ENCODE measurements at regions not wholly inside any gene's neighbourhood (a gene's known extent, or its start where the extent isn't known, plus 50 kb on each side); places are given as distances from the start of the nearest gene placed in this dataset.

GRCh38 chr1:208419746-208420420, 175.7 kb upstream of the PLXNA2 start:
- no peak for DNase-seq (ENCODE audit: low spot score)

DNA sequence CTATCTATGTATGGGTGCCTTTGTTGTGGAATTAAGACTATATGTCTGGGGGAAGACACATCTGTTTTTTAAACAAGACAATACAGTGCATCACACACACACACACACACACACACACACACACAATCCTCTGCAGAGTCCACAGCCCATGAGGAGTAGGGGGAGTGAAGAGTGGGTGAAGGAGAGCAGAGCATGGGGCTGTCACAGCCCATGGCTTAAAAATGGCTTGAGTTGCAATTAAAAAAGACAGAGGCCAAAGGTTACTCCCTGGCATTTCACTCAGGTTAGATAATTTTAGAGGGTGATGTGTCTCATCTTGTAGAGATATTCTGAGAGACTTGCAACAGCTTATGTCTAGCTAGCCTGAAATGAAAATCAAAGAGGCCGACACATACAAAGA, 176.5 kb upstream of the PLXNA2 start:
- DNase-seq (ENCODE audit: low spot score) = no peak

GRCh38 chr1:208421486-208421885, 177.3 kb upstream of the PLXNA2 start:
- DNase-seq (ENCODE audit: low spot score) = no peak

DNA sequence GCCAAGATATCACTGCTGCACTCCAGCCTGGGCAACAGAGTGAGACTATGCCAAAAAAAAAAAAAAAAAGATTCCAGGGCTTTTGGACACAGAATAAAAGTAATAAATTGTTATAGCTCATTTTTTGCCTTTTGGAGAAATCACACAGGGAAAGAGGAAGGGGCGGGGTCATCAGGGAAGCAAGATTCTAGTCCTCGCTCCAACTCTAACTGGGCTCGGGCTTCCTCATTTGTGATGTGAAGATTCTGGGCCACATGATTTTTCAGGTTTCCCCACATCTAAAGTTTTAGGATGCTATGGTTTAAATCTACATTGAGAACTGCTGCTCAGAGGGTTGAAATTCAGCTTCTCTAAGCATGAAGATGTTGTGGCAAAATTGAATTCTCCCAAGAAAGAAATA, 179.3 kb upstream of the PLXNA2 start:
- DNase-seq (ENCODE audit: low spot score) = no peak

- DNase-seq (ENCODE audit: low spot score) = no peak
Observed at GRCh38 chr1:208425096-208425495, 180.9 kb upstream of the PLXNA2 start.

DNA sequence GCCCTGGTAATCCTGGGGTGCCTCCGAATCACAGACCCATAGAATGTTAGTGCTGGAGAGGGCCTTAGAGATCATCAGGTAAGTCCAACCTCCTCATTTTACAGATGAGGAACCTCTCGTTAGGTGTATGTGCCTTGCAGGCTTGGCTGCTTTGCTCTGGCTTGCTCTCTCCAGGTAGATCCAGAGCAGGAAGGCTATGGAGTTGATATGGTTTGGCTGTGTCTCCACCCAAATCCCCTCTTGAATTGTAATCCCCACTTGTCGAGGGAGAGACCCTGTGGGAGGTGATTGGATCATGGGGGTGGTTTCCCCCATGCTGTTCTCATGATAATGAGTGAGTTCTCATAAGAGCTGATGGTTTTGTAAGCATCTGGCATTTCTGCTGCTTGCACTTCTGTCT, 186.0 kb upstream of the PLXNA2 start:
- DNase-seq (ENCODE audit: low spot score) = no peak

GRCh38 chr1:208431721-208432120, 187.5 kb upstream of the PLXNA2 start:
- no peak for DNase-seq (ENCODE audit: low spot score)

GRCh38 chr1:208432346-208432745, 188.2 kb upstream of the PLXNA2 start:
- DNase-seq (ENCODE audit: low spot score) = no peak

- no peak for DNase-seq (ENCODE audit: low spot score)
Observed at GRCh38 chr1:208433086-208433485, 188.9 kb upstream of the PLXNA2 start.

DNA sequence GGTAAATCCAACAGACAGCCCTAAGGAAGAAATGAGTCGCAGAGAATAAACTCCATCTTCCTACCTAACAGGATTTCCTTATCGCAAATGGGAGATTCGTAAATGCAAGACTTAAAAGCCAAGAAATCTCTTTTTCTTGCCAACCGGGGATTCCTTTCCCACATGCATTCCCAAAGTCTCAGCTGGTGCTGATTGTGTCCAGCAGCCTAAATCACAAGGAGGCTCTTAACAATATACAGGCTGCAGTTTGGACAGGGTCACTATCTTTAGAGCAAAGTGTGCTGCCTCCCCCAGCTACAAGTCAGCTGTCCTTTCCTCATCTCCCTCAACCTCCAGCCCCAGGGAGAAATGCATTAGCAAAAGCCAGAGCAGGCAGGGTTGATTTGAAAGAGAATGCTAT, 189.8 kb upstream of the PLXNA2 start:
- DNase-seq (ENCODE audit: low spot score) = no peak

DNA sequence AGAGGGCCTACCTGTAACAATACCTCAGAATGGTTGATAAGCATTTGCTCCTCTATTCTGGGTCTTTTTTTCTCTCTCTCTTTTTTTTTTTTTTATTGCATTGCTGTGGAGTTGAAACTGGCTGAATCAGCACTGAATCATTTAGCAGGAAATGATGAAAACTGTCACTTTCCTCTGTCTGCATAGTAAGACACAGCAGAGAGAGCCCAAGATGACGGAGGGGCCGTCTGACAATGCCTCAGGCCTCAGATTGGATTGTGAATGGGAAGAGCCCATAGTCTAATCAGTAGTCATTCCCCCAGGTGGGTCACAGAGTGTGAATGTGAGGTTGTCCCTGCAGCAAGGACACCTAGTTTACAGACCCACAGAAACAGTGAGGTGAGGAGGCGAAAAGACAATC, 193.2 kb upstream of the PLXNA2 start:
- DNase-seq (ENCODE audit: low spot score) = no peak

DNA sequence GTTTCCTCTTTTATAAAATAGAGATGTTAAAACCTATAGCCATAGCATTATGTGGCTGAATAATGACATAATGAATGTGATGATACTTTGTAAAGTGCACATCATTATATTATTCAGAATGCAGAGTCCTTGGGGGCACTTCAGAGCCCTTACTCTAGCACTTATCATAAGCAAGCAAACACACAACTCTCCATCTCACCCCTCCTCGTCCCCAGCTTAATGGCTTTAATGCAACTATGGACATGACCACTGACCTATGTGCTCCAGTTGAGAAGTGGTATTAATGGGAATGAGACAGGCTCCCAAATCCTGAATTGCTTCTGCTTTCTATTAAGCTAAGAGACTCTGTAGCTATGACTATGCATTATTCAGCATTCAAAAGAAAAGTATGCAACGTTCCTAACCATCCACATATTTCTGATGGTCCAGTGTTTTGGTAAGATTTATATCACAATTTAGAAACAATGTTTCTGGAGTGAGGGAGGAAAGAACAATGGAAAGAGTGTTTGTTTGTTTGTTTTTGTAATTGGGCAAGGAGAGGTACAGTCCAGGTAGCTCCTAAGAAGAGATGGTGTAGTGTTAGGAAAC, 194.0 kb upstream of the PLXNA2 start:
- DNase-seq (ENCODE audit: low spot score) = no peak

GRCh38 chr1:208445758-208446203, 201.6 kb upstream of the PLXNA2 start:
- DNase-seq (ENCODE audit: low spot score) = no peak

- DNase-seq (ENCODE audit: low spot score) = no peak
Observed at GRCh38 chr1:208446271-208446691, 202.1 kb upstream of the PLXNA2 start.

GRCh38 chr1:208448425-208448824, 204.2 kb upstream of the PLXNA2 start:
- no peak for DNase-seq (ENCODE audit: low spot score)

GRCh38 chr1:208449951-208450350, 205.8 kb upstream of the PLXNA2 start:
- DNase-seq (ENCODE audit: low spot score) = no peak

DNA sequence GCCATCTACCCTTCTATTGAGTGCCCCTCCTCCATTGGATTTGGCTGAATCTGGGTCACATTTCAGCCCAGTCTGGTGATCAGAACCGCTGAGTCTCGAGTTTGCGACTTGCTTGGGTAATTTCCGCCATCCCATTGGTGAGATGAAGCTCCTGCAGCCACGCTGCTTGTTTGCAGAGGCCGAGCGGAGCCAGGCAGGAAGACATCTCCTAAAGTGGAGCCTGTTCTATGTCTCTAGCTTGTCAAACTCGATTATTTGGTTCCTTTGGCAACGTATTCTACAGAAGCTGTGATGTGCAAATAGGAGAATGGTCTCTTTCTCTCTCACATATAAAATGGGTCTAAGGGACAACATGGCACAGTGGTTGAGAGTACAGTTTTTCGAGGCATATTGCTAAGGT, 206.8 kb upstream of the PLXNA2 start:
- no peak for DNase-seq (ENCODE audit: low spot score)

- no peak for DNase-seq (ENCODE audit: low spot score)
Observed at GRCh38 chr1:208455821-208456220, 211.6 kb upstream of the PLXNA2 start.

DNA sequence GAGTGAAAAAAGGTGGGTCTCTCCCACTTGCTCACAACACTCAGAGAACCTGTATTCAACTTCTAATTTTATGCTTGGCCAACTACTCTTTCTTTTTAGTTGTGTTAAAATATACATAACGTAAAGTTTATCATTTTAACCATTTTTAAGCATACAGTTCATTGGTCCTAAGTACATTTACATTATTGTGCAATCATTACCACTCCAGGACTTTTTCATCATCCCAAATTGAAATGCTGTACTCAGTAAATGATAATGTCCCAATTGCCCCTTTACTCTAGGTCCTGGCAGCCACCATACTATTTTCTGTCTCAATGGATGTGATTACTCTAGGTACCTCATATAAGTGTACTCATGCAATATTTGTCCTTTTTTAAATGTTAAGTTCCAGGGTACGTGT, 212.3 kb upstream of the PLXNA2 start:
- DNase-seq (ENCODE audit: low spot score) = no peak

GRCh38 chr1:208460823-208461222, 216.6 kb upstream of the PLXNA2 start:
- DNase-seq (ENCODE audit: low spot score) = no peak

GRCh38 chr1:208461680-208462079, 217.5 kb upstream of the PLXNA2 start:
- no peak for DNase-seq (ENCODE audit: low spot score)

DNA sequence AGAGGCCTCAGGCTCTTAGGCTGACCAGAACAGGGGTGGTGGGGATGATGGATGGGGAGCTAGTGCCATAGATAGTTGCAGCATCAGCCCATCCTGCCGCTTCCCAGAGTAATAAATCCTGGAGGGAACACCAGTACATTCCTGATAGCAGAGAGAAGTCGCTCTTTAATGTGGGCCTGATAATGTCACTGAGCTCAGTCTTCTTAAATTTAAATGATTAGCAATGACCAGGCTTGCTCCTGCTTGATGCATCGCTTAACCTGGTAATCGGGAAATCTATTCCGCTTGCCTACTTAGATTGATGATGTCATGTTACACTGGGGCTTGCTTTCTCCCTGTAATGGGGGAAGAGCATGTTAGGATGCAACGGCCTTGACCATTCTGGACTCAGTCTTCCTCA, 218.6 kb upstream of the PLXNA2 start:
- DNase-seq (ENCODE audit: low spot score) = no peak

DNA sequence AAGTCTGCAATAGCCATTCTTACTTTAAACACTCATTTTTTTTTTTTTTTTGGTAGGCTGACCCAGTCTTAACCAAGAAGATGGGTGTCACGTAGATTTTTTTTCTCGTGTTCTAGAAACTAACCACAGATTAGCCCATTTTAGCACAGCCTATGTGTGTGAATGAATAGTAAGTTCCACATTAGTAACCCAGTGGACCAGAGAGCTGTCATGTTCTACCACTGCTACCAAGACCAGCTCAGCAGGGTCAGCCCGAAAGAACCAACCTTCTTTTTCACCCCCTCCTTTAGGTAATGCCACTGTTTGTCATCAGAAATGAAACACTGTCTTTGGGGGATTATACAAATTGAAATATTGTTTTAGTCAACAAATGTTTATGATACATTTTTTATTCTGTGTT, 221.1 kb upstream of the PLXNA2 start:
- DNase-seq (ENCODE audit: low spot score) = no peak

Data from CD4-positive, alpha-beta T cell treated with Interleukin-15 for 4 hours (primary cell).